ENCODE measurements at regions not wholly inside any gene's neighbourhood (a gene's known extent, or its start where the extent isn't known, plus 50 kb on each side); places are given as distances from the start of the nearest gene placed in this dataset.

DNA sequence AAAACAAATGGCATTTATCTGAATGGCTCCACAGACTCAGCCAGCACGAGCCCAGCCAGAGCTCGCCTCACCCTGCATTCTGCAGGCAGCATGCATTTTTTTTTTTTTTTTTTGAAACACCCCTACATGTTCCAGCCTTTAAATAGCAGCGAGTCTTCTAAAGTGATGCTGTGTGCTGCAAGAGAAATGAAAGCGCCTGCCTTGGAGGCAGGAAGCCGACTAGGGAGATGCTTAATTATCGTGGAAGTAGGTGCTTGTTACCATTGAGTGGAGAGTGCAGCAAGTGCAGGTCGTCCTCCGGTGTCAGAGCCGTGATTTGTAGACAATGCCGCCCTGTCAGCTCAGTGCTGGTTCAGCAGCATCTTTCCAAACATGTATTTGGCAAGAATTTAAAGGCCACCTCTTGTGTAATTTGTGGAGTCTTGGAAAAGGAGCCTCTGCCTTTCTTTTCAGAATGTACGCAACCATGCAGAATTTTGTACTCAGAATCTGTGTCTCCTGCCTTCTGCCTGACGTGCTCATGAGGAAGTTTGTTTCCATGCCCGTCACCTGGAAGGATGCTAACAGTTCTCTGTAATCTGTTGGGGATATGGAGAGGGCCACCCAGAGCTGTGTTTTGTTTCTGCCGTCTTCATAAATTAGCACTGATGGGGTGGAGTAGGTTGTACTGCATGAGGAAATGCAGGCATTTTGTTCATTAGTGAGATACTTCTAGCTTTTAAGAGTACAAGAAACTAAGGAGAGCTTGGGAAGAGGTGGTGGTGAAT lies 345.9 kb upstream of the RGS6 start:
- peaks cover 43% of the 10 kb centered on the region for H3K4me1 Mint-ChIP-seq
- no peaks in the 10 kb centered on the region for H3K9me3 Mint-ChIP-seq
- DNase-seq, result no peak
- no peak overlapping the region for H3K27ac Mint-ChIP-seq
- H3K27me3 Mint-ChIP-seq, result no peaks in the 10 kb centered on the region
- no peak for ATAC-seq
- no peak overlapping the region for H3K4me3 Mint-ChIP-seq

DNA sequence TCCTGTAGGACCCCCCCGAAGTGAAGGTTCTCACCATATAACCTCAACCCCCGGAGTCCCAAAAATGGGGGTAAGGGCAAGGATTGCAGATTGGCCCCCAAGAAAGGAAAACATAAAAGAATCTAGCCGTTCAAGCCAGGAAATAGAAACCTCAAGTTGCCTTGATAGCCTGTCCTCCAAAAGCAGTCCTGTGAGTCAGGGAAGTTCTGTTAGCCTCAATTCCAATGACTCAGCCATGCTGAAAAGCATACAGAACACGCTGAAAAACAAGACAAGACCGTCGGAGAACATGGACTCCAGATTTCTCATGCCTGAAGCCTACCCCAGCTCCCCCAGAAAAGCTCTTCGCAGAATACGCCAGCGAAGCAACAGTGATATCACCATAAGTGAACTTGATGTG lies 344.2 kb upstream of the RGS6 start:
- DNase-seq (no peak), ATAC-seq (no peak)
- H3K27ac Mint-ChIP-seq, result no peak overlapping the region
- no peak overlapping the region for H3K4me3 Mint-ChIP-seq
- H3K4me1 Mint-ChIP-seq, result peaks cover 50% of the 10 kb centered on the region
- H3K9me3 Mint-ChIP-seq, result no peaks in the 10 kb centered on the region
- no peaks in the 10 kb centered on the region for H3K27me3 Mint-ChIP-seq

DNA sequence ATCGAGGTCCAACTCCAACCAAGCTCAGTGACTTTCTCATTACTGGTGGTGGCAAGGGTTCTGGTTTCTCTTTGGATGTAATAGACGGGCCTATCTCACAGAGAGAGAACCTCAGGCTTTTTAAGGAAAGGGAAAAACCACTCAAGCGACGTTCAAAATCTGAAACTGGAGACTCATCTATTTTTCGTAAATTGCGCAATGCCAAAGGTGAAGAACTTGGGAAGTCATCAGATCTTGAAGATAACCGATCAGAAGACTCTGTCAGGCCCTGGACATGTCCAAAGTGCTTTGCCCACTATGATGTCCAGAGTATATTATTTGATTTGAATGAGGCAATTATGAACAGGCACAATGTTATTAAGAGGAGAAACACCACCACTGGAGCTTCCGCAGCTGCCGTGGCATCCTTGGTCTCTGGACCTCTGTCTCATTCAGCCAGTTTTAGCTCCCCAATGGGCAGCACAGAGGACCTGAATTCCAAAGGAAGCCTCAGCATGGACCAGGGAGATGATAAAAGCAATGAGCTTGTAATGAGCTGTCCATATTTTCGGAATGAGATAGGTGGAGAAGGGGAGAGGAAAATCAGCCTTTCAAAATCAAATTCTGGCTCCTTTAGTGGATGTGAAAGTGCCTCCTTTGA lies 343.5 kb upstream of the RGS6 start:
- H3K4me1 Mint-ChIP-seq, result peaks cover 53% of the 10 kb centered on the region
- H3K9me3 Mint-ChIP-seq, result no peaks in the 10 kb centered on the region

DNA sequence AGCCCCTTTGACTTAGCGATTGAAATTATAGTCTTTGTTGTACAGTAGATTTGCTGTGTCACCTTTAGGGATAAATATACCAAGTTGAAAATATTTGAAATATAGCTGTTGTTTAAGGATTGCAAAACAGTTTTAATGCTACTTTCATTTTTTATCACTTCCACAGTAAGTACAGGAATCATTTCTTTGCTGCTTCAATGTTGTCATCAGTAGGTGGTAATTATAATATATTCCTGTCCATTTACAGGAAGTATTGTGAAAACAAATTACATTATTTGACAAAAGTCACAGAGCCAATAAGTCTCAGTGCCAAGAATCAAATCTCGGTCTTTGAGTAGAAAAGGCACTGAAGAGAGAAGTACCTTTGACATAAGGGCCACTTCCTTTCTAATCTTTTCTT lies 342.6 kb upstream of the RGS6 start:
- no peak for DNase-seq
- Mint-ChIP-seq H3K27ac (peak overlapping the region in 1 of 2 donors; percentile 61), H3K4me1 (peaks cover 57% of the 10 kb centered on the region)

More for the DNA sequence above, 343.5 kb upstream of the RGS6 start:
- no peak for ATAC-seq
- no peaks in the 10 kb centered on the region for H3K27me3 Mint-ChIP-seq
- DNase-seq, result no peak
- no peak overlapping the region for H3K4me3 Mint-ChIP-seq
- H3K27ac Mint-ChIP-seq, result no peak overlapping the region

DNA sequence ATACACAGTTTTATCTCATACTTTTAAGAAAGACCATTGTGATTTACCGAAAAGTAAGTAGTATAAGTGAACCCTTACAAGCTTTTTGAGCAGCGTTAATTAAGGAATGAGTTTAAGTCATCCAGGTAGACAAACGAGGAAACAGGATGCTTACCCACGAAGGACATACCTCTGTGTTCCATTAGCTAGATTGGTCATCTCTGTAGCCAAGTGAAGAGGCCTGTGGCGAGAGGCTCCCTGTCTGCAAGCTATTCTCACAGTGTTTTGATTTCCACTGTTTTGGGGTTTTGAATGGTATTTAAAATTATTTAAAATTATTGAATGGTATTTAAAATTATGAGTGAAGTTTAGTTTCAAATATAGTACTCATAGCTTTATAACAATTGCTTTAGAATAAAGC lies 342.1 kb upstream of the RGS6 start:
- DNase-seq (peak in 1 of 2 donors; percentile 18), ATAC-seq (no peak)
- H3K4me3 Mint-ChIP-seq, result no peak overlapping the region
- H3K27me3 Mint-ChIP-seq, result no peaks in the 10 kb centered on the region
- H3K27ac Mint-ChIP-seq, result no peak overlapping the region
- H3K9me3 Mint-ChIP-seq, result no peaks in the 10 kb centered on the region
- H3K4me1 Mint-ChIP-seq, result peaks cover 63% of the 10 kb centered on the region

More for the DNA sequence above, 342.6 kb upstream of the RGS6 start:
- H3K4me3 Mint-ChIP-seq, result no peak overlapping the region
- H3K9me3 Mint-ChIP-seq, result no peaks in the 10 kb centered on the region
- no peaks in the 10 kb centered on the region for H3K27me3 Mint-ChIP-seq
- no peak for ATAC-seq

DNA sequence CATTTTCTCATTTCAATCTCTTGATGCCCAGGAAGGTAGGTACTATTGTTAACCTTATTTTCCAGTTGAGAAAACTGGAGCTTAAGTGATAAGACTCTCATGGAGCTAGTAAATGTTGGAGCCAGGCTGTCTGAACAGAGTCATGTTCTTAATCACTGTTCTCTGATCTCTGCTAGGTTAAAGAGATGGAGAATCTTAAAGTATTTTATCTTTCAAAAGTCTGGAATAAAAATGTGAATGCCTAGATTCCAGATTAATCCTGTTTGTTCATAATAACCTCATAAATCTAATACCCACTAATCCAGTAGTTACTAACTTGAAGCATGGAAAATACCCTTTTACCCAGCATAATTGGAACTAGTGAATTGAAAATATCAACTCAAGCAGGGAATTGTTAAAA lies 341.0 kb upstream of the RGS6 start:
- H3K4me1 Mint-ChIP-seq, result peaks cover 63% of the 10 kb centered on the region
- ATAC-seq (no peak), DNase-seq (no peak)
- no peaks in the 10 kb centered on the region for H3K9me3 Mint-ChIP-seq
- H3K27ac Mint-ChIP-seq, result no peak overlapping the region
- H3K27me3 Mint-ChIP-seq, result no peaks in the 10 kb centered on the region
- H3K4me3 Mint-ChIP-seq, result no peak overlapping the region

DNA sequence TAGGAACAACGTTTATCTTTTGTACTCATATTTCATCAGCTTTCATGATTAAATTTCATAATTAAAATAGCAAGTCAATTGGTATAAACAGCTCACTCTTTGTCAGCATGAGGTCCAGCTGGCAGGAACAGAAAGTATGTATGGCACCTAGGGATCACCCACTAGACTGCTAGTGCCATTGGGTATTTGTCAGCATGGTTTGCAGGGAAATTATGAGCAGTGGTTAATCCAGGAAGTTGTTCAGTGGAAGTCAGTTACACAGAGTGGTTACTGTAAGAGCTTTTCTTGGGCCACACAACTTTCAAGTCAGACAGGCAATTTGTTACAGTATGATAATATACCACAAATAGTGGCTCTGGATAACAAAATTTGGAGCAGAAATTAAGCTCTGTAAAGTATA lies 340.3 kb upstream of the RGS6 start:
- no peaks in the 10 kb centered on the region for H3K9me3 Mint-ChIP-seq
- ATAC-seq (peak; percentile 98), DNase-seq (peak in 1 of 2 donors; percentile 62)
- H3K4me3 Mint-ChIP-seq, result peak overlapping the region in 1 of 2 donors; percentile 11
- peaks cover 61% of the 10 kb centered on the region for H3K4me1 Mint-ChIP-seq
- H3K27ac Mint-ChIP-seq, result peak overlapping the region in 1 of 2 donors; percentile 94
- no peaks in the 10 kb centered on the region for H3K27me3 Mint-ChIP-seq

DNA sequence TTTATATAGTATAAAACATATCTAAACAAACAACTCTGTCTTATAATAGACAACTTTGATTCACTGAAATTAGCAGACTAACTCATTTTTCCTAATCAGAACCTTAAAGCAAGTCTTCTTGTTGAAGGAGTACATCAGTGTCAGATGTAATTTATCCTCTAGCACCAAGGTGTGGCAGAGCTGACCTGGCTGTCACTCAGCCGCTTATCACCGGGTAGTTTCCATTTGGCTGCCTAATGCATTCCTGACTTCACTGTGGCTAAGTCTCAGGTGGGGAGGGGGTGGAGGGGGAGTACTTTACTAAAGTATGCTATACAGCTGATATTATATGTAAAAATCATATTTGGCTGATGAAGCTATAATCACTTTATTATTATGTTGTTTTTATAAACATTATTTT lies 339.9 kb upstream of the RGS6 start:
- no peak for ATAC-seq
- Mint-ChIP-seq H3K4me1 (peaks cover 66% of the 10 kb centered on the region), H3K27me3 (no peaks in the 10 kb centered on the region), H3K9me3 (no peaks in the 10 kb centered on the region), H3K4me3 (no peak overlapping the region), H3K27ac (no peak overlapping the region)
- no peak for DNase-seq

DNA sequence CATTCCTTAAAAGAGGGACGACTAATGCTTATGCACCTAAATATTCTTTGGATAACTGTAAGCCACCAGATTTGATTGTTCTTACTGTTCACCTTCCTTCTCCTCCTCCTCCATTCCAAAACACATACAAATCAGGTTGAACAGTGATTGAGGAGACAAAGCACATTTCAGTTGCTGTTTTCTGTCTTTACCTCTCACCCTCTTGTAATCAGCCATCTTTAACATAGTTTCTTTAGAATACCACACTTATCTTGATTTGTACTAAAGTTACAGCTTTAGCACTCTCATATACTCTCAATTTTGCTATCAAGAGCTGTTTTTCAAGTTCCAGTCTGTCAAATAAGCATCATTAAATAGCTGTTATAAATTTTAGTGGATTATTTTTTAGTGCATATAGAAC lies 338.3 kb upstream of the RGS6 start:
- Mint-ChIP-seq H3K4me1 (peaks cover 69% of the 10 kb centered on the region), H3K27ac (no peak overlapping the region)
- no peak for DNase-seq

GRCh38 chr14:71594821-71595220 lies 337.4 kb upstream of the RGS6 start:
- H3K4me1 Mint-ChIP-seq, result peaks cover 69% of the 10 kb centered on the region
- no peaks in the 10 kb centered on the region for H3K27me3 Mint-ChIP-seq
- DNase-seq (no peak), ATAC-seq (no peak)
- H3K4me3 Mint-ChIP-seq, result peak overlapping the region; percentile 30 to 52
- H3K9me3 Mint-ChIP-seq, result no peaks in the 10 kb centered on the region
- H3K27ac Mint-ChIP-seq, result peak overlapping the region; percentile 7 to 69

More for the DNA sequence above, 338.3 kb upstream of the RGS6 start:
- Mint-ChIP-seq H3K4me3 (no peak overlapping the region), H3K27me3 (no peaks in the 10 kb centered on the region), H3K9me3 (no peaks in the 10 kb centered on the region)
- no peak for ATAC-seq

DNA sequence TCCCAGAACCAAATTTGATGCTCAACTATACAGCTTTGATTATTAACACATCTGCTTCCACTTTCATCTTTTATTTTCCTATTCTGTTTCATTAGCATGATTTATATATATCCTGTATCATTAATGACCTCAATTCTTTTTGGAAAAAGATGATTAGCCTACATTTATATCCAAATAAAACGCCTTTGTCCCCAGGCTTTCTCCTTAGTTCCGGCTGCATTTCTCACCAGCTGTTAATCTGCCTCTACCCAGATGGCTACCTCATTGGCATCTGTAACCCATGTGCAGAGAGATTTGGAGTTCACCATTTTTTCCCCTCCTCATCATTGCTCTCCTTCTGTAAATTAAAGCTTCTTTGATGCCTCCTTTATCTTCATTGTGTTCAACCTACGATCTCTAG lies 336.8 kb upstream of the RGS6 start:
- Mint-ChIP-seq H3K4me3 (peak overlapping the region; percentile 4 to 14), H3K4me1 (peaks cover 69% of the 10 kb centered on the region), H3K27ac (no peak overlapping the region), H3K9me3 (peaks cover 6% of the 10 kb centered on the region in 2 donors), H3K27me3 (no peaks in the 10 kb centered on the region)
- ATAC-seq (no peak), DNase-seq (no peak)

DNA sequence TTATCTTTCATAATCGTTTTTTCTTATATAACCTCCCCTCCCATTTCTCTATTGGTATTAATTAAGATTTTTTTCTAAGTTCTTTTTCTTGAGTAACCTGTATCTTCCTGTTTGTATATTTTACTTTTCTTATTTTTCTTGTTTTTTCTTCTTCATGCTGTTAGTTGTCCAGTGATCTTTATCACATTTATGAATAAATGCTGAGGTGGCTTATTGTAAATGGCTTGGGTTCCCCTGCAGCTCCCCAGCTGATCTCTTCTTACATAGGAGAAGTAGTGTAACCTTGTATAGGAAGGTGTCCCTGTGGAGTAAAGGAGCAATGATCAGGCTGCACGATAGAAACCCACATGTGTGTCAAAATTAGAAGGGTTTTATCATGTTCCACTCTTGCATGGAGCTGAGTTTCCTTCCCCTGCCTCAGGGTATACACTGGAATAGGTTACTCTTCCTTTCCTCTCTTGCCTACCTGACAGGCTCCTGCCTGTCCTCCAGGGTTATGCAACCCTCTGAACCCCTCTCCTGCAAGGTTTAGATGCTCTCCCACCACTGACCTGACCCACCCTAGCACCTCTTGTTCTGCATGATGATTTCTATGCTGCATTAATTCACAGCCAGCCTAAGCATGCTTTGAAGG lies 334.8 kb upstream of the RGS6 start:
- ATAC-seq (peak; percentile 22), DNase-seq (no peak)
- H3K9me3 Mint-ChIP-seq, result peaks cover 16 to 18% of the 10 kb centered on the region in 2 donors
- H3K4me1 Mint-ChIP-seq, result peaks cover 55% of the 10 kb centered on the region
- H3K27ac Mint-ChIP-seq, result peak overlapping the region in 1 of 2 donors; percentile 44
- H3K27me3 Mint-ChIP-seq, result no peaks in the 10 kb centered on the region
- H3K4me3 Mint-ChIP-seq, result no peak overlapping the region

GRCh38 chr14:71597955-71598660 lies 334.1 kb upstream of the RGS6 start:
- H3K27me3 Mint-ChIP-seq, result no peaks in the 10 kb centered on the region
- H3K4me1 Mint-ChIP-seq, result peaks cover 55% of the 10 kb centered on the region
- peaks cover 16 to 18% of the 10 kb centered on the region in 2 donors for H3K9me3 Mint-ChIP-seq
- H3K27ac Mint-ChIP-seq, result peak overlapping the region in 1 of 2 donors; percentile 44
- H3K4me3 Mint-ChIP-seq, result peak overlapping the region; percentile 12 to 17
- DNase-seq, result peak; percentile 20 to 38
- peak; percentile 93 for ATAC-seq

- Mint-ChIP-seq H3K4me1 (peaks cover 40% of the 10 kb centered on the region), H3K4me3 (no peak overlapping the region), H3K27ac (no peak overlapping the region), H3K27me3 (no peaks in the 10 kb centered on the region), H3K9me3 (peaks cover 18 to 21% of the 10 kb centered on the region in 2 donors)
- DNase-seq, result no peak
- ATAC-seq, result no peak
These were observed 331.9 kb upstream of the RGS6 start for GRCh38 chr14:71600309-71600708.

DNA sequence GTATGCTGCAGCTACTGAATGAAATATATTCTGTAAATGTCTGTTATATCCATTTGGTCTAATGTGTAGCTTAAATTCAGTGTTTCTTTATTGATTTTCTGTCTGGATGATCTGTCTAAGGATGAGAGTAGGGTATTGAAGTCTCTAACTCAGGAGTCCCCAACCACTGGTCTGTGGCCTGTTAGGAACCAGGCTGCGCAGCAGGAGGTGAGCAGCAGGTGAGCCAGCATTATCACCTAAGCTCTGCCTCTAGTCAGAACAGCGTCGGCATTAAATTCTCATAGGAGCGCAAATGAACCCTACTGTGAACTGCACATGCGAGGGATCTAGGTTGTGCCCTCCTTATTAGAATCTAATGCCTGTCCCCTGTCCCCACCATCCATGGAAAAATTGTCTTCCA lies 329.7 kb upstream of the RGS6 start:
- Mint-ChIP-seq H3K4me1 (peaks cover 43% of the 10 kb centered on the region), H3K4me3 (no peak overlapping the region), H3K9me3 (peaks cover 18 to 25% of the 10 kb centered on the region in 2 donors), H3K27me3 (no peaks in the 10 kb centered on the region), H3K27ac (no peak overlapping the region)
- ATAC-seq (no peak), DNase-seq (no peak)
